ENCODE measurements at regions not wholly inside any gene's neighbourhood (a gene's known extent, or its start where the extent isn't known, plus 50 kb on each side); places are given as distances from the start of the nearest gene placed in this dataset.
"Not testable (repeated sequence)": the region's sequence is repeated elsewhere in the genome, so short reads cannot be mapped to it uniquely, and the experiment has no call there.

DNA sequence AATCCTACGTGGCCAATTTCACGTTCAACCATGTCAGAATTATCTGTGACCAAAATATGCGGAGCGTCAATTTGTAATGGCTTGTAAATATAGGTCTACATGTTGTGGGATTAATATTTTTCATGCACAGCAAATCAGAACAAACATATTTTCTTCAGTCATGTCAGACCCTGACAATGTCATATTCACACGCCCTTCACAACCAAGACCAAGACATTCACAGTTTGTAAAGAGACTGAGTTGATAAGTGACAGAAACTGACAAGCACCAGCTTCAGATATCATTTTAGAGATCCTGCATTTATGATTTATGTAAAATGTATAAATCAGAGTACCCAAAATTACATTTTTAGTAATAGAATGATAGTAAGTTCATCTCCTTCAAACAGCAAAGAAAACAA, 57.3 kb upstream of the NOVA1 start:
- DNase-seq: no peak

DNA sequence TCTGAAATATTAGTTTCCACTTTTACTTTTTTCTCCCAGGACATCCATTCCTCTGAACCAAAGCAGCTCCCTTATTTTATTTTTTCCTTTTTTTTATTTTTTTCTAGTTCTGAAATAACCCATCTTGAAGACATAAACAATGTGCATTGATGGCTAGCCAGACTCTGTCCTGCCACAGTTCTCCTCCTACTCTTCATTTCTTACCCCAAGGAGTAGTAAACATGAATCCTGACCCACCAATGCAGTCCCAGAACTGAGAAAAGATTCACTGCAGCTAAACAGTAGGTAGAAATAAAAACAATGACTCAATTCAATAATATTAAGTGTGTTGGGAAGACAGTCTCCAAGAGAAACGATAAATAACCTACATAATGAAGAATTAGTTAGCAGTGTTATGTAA, 65.7 kb upstream of the NOVA1 start:
- DNase-seq: no peak

DNA sequence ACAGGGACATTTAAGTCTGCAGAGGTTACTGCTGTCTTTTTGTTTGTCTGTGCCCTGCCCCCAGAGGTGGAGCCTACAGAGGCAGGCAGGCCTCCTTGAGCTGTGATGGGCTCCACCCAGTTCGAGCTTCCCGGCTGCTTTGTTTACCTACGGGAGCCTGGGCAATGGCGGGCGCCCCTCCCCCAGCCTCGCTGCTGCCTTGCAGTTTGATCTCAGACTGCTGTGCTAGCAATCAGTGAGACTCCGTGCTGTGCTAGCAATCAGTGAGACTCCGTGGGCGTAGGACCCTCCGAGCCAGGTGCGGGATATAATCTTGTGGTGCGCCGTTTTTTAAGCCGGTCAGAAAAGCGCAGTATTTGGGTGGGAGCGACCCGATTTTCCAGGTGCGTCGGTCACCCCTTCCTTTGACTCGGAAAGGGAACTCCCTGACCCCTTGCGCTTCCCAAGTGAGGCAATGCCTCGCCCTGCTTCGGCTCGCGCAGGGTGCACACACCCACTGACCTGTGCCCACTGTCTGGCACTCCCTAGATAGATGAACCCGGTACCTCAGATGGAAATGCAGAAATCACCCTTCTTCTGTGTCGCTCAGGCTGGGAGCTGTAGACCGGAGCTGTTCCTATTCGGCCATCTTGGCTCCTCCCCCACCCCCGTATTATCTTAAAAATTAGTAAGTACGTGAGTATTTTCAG, 81.0 kb upstream of the NOVA1 start:
- DNase-seq: not testable (repeated sequence)

DNA sequence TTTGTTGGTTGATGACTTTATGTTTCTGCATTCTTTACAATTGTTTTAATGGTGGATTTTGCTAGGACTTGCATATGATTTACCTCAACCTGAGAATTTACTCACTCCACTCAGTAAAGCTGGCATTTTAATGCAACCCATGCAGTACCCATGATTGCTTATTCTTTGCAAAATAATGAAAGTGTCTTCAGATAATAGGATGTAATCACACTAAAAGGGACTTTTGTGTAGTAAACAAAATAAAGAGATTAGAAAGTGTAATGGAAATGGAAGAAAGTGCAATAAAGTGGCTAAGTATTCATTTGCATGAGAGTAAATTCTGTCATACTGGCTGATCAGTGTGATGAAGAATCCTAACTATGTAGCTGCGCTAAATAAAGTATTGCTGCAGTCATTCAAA, 87.6 kb upstream of the NOVA1 start:
- DNase-seq: no peak

DNA sequence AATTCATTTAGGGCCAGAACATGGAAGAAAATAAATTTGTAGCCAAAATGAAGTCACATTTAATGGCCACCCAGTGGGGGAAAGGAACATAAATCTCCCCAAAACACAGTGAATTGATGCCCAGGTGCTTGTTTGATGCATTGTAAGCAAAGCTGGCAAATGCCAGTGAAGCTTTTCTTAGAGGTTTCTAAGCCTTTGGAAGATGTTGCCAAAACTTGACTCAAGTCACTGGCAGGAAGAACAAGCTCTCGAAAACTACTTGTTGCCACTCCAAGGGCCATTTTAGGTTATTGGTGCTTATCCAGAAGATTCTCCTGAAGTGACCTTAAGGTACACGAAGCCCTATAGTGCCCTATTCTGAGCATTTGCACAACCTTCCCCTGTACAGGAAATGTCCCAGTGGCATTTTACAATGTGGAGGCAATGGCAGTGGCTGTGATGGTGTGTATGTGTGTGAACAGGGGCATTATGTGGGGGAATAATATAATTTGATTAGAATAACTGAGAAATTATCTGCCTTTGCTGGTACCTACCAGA, 89.5 kb upstream of the NOVA1 start:
- no peak for DNase-seq

DNA sequence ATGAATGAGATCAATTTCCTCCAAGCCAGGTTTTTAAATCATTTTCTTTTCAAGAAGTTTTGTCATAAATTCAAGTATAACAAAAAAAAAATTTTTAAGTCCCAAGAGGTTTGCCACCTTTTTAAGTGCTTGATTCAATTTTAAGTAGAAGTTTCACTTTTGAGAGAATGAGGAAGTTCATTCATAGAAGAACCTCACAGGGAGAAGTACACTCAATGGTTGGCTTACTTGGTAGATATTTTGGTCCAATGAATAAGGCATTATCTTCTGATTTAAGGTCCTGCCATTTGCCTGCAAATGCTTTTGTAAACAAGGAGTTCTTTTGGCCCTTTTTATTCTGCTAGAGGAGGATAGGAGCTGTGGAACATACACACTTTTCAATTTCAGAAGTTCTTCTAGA, 96.7 kb upstream of the NOVA1 start:
- DNase-seq: no peak

DNA sequence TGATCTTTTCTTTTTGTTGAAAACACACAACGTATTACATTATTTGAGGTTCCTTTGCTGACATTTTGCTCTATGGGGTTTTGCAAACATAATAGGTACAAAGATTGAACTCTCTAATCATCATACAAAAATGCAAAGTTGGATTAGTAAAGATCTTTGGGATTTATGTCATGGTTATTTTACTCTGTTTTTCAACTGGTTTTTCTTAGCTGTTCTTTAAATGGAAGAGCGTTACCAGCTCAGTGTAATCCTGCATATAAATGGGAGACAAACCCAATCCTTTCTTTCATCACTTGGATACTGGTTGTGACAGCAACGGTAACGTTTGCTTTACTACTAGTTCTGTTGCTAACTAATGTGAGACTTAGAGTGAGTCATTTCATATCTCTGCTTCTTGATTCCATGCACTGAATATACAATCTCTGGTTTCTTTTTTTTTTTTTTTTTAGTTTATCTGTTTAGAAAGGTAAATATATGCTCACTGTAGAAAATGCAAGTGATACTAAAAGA, 104.9 kb upstream of the NOVA1 start:
- no peak for DNase-seq

DNA sequence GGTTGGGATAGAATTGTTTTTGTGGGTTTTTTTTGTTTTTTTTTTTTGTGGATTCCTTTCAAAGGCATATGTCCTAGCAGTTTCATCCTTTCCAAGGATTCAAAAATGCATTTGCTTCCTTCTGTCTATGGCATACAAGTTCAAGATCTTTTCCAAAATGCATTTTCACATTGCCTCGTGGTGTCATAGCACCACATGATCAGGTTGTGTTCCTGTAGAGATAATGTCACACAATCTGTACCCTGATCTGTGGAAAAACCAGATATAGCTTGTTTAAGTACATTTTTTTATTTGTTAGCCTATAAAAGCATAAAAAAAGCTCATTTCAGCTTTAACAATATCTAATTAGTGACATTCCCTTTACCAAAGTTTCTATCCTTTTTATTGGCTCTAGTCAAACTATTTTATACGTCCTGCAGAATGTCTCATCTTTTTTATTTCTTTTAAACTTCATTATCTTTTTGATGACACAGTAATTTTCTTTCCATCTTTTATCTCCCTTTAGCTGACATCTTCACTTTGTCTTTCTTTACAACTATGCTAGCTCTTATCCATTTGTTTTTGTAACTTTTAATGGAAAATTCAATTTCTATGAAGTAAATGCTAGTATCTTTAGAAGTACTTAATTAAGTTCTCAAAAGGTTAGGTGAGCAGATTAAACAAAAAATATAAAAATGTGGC, 106.0 kb upstream of the NOVA1 start:
- DNase-seq: no peak

DNA sequence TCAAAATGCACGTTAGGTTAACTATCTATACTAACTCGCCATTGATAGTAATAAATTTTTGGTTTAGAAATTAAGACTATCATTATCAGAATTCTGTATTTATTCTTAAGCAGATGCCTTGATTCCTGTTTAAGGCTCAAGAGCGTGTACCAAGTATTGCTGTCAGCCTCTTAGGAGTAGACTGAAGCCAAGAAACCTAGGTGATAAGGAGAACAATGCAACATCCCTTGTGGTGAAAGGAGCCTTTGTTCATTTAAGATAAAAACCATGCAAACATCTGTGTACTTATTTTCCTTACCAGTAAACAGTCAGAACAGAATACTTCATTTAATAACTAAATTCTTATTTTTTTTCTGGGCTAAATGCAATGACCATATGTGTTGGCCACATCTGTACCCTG, 109.4 kb upstream of the NOVA1 start:
- no peak for DNase-seq

DNA sequence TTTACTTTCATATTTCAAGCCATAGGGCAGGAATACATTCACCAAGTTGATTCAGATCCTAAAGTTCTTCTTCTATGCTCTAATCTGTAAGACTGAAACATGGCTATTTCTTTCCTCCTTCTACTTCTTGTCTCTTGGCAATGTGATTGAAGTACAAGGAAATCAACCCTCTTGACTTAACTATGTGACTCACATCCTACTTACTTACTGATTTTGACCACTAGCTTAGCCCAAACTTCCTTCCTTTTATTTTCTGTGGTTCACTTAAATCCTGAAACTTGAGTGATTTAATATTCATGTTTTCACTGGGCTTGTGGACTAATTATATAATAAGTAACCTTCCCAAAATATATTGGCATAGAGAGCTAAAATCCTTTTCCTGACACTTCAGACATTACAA, 111.2 kb upstream of the NOVA1 start:
- DNase-seq: no peak

DNA sequence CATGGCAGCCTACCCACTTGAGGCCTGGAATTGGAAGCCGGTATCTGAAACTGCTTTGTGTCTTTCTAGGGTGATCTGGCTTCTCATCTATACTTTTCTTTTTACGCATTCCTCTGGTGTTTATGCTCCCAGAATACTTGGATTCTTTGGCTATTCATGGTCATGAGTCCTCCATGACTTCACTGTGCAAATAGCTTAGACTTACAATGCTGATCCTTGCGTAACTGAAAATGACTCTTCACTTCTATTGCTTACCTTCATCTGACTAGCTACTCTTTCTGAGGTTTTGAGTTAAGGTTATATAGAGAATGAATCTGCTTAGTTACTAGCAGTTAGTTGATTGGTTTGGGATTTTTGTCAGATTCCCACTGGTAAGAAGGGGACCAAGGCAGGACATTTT, 121.7 kb upstream of the NOVA1 start:
- no peak for DNase-seq

DNA sequence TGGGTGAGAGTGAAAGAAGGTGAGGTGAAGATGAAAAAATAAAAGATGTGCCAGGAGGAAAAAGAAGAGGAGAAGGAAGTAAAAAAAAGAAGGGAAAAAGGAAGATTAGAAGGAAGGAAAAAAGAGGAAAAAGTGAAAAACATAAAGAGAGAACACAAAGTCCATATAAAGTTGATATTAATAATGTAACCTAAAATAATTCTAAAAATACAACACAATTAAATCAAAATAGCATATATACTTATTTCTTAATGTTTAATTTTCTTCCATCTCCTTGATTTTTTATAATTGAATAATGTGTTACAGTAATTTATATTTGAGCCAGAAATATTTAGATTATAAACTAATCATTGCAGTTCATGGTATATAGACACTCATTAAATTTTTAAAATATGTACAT, 124.4 kb upstream of the NOVA1 start:
- DNase-seq: no peak

DNA sequence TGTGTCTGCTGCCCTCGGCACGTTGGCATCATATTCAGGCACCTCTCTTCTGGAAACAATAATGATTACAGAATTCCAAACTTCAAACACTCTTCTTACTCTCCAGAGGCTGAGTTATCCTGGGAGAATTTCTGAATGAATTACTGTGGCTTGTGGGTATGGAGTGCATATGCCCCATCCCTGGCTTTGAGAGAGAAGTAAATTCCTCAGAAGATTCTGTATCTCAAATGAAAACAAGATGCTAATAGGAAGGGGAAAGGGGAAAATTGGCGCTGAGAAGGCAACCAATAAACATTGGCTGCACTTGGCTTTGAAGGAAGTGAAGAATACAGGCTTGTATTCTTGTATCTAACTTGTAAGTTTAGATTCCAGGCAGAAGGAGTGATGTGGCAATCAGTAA, 132.0 kb upstream of the NOVA1 start:
- DNase-seq: no peak

DNA sequence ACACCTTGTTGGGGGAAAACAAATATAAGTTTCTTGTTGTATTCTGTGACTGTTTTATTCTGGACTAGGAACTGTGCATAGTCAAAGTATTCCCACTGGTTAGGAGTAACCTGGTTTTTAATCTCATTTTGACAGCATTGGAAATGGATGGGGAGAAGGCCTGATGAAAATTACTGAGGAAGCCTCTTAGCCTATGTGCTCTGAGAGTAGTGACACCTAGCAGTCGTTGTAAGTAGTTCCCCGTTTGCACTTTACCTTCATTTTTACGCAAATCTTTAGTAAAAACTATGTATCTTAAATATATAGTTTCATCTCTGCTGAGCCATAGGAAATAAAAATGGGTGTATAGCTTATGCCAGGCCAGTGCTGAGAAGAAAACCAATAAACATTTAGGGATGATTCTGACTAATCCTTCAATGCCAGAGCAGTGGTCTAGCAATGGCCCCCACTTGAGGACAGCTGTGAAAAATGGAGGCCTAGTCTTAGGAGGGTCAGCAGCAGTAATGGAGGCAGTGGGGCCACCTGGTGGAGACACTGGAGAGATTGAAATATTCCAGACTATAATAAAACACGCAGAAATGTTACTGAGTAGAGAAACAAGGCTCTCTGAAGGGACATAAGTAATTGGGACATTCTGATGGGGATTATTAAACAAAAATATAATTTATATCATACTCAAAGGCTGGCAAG, 133.2 kb upstream of the NOVA1 start:
- DNase-seq: no peak

DNA sequence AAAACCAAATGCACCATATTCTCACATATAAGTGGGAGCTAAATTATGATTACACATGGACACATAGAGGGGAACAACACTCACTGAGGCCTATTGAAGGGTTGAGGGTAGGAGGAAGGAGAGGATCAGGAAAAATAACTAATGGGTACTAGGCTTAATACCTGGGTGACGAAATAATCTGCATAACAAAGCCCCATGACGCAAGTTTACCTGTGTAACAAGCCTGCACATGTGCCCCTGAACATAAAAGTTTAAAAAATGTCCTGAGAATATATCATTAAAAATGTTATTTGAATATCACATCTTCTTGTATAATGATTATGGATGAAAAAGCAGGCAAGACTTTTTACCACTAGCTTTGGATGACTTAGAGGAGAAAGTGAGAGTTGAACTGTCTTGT, 138.0 kb upstream of the NOVA1 start:
- DNase-seq: no peak

DNA sequence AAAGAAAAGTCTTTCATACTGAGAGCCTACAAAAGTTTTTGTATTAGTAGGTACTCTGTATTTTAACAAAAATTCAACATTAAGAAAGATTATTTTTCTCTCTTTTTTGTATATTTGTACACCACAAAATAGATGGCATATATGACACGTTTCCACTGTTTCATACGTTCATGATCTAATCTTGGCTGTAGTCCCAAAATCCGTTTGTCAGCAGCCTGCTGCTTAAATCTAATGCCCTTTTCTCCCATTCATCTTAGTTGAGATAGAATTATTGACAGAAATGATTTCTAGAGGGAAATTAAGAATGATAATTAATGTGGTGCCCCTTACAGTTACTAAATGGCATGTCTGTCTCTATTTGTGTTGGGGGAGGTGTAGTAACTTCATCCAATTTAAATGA, 140.7 kb upstream of the NOVA1 start:
- no peak for DNase-seq

DNA sequence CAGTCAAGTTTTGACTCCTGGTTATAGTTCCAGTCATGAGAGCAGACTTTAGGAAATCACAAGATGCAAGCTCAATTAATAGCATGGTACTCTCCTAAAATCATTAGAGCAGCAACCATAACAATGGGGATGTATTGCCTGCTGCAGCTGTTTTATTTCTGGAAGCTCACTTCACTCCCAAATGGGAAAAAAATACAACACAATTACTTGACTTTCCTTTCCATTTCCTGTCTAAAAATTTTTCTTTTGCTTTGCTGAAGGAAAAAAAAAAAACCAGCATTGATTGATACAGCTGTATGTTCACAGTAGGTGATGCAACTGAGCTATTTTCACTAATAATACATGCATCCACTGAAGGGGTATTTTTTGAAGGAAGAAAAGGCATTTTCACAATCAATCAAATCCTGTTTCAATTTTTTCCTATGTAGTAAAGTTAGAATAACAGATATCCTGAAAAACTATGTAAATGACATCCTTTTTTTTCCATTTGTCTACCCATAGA, 143.9 kb upstream of the NOVA1 start:
- DNase-seq: no peak

DNA sequence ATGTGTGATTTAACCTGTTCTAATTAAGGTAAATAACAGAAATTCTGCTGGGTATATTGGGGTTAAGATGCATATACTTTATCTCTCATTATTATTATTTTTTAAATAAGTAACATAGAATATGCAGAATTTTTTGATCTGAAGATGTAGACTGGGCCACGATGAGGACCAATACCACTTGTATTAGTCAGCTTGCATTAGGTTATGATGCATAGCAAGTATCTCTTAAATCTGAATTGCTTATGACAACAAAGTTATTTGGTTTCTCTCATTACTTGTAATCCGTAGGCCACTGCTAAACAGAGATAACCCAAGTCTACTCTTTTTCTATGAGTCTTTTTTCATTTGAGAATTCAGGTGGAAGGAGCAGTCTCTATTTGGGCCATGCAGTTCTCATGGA, 145.5 kb upstream of the NOVA1 start:
- DNase-seq: no peak

DNA sequence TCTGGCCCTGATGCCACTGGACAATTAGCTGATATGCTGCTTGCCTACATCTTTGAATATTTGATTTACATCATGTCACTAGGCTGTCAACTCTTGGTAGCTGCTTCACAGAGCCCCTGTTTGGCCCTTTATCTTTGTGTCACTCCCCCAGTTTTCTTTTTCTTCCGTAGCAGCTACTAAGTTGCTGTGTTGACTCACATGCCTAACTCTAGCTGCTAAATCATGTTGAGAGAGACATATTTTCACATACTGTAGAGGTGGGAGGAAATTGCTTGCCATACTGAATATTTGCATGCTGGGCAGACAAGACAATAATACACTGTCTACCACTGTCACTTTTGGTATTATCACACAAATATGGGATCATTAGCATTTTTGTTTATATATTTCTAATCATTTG, 147.1 kb upstream of the NOVA1 start:
- no peak for DNase-seq

DNA sequence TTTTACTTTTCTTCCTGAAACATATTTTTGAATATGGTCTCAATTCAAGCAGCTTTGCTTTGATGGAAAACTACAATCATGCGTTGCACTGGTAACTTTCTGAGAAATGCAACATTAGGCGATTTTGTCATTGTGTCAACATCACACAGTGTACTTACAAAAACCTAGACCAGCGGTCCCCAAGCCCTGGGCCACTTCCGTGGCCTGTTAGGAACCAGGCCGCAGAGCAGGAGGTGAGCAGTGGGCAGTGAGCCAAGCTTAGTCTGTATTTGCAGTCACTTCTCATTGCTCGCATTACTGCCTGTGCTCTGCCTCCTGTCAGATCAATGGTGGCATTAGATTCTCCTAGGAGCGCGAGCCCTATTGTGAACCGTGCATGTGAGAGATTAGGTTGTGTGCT, 163.7 kb upstream of the NOVA1 start:
- no peak for DNase-seq

DNA sequence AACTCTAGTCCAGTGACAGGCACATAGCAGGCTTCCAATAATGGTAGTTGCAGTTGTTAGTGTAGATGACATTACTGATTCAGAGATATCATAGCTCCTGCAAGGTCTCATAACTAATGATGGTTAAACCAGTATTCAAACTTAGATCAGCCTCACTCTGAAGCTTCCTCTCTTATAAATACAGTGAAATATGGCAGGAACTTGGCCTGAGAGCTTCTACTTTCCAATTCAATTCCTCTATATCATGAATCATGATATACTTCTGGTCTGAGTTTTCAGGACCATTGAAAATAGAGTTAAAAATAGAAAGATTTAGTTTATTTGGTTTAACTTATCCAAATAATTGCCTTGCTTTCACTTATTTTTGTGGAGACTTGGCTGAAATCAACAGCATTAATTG, 167.5 kb upstream of the NOVA1 start:
- DNase-seq: no peak

DNA sequence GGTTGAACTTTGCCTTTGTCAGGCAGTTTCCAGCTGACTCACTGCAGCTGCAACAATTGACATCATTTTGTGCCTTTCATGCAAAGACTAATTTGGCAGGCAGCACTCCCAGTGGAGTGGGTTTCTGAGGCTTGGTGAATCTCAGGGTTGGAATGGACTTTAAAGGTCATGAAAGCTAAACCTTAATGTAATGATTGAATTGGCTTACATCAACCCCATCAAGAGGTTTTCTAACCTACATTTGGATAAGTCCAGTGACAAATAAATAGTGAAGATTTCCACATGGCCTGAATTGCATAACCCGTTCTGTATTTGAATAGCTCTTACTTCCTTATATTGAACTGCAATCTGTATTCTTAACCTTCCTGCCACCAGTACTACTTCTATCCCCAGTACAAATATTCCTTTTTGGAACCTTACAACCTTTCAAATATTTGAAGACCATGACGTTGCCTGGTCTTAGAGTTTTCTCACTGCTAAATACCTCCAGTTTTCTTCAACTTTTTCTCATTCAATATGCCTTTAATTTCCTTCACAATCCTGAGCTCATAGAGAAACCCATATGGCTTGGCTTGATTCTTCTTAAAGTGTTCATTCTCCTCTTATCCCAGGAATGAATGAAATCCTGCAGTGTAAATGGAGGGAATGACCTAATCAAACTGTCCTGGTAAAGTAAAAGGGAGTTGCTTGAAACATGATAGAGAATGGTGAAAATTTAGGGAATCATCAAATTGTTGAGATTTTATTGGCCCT, 168.1 kb upstream of the NOVA1 start:
- no peak for DNase-seq

DNA sequence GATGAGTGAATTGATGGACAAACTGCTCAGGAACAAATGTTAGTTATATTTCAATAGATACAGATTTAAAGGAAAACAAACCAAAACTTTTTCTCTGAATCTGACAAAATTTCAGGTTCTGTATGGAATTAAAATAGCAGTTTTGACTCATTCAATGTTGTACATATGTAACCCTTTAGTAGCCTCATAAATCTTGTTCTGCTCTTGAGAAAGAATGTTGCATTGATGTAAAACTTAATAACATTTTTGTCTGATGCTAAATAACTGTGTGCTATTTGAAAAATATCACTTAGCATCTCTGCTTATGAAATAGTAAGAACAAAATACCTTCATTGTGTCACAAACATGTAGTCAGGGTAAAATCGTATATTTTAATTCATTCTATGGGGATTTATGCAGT, 168.9 kb upstream of the NOVA1 start:
- DNase-seq: no peak
